ENCODE measurements at regions not wholly inside any gene's neighbourhood (a gene's known extent, or its start where the extent isn't known, plus 50 kb on each side); places are given as distances from the start of the nearest gene placed in this dataset.

- TF ChIP-seq CTCF (IDR thresholded peaks at IDR 0.05; ENCODE audit: insufficient read depth, low read depth, low read length, missing control alignments) = no peak
- DNase-seq (ENCODE audit: low read depth) = no peak
- no peak overlapping the region for H3K4me3 ChIP-seq (ENCODE audit: low read depth, low read length)
Observed at GRCh38 chr3:124306665-124307064, 314.7 kb upstream of the ROPN1 start.

GRCh38 chr3:124313621-124314020 is 321.7 kb upstream of the ROPN1 start:
- no peak overlapping the region for H3K4me3 ChIP-seq (ENCODE audit: low read depth, low read length)
- no peak for DNase-seq (ENCODE audit: low read depth)
- TF ChIP-seq CTCF (IDR thresholded peaks at IDR 0.05; ENCODE audit: insufficient read depth, low read depth, low read length, missing control alignments) = no peak

GRCh38 chr3:124315215-124316033 is 323.5 kb upstream of the ROPN1 start:
- DNase-seq (ENCODE audit: low read depth) = no peak
- no peak for TF ChIP-seq CTCF (IDR thresholded peaks at IDR 0.05; ENCODE audit: insufficient read depth, low read depth, low read length, missing control alignments)
- H3K4me3 ChIP-seq (ENCODE audit: low read depth, low read length) = no peak overlapping the region

GRCh38 chr3:124316034-124316287 is 324.0 kb upstream of the ROPN1 start:
- peak; percentile 7 for DNase-seq (ENCODE audit: low read depth)
- TF ChIP-seq CTCF (IDR thresholded peaks at IDR 0.05; ENCODE audit: insufficient read depth, low read depth, low read length, missing control alignments) = no peak

GRCh38 chr3:124318014-124318413 is 326.1 kb upstream of the ROPN1 start:
- H3K4me3 ChIP-seq (ENCODE audit: low read depth, low read length) = no peak overlapping the region
- no peak for TF ChIP-seq CTCF (IDR thresholded peaks at IDR 0.05; ENCODE audit: insufficient read depth, low read depth, low read length, missing control alignments)
- no peak for DNase-seq (ENCODE audit: low read depth)

More at GRCh38 chr3:124316034-124316287, 324.0 kb upstream of the ROPN1 start:
- no peak overlapping the region for H3K4me3 ChIP-seq (ENCODE audit: low read depth, low read length)

GRCh38 chr3:124318656-124319055 is 326.7 kb upstream of the ROPN1 start:
- no peak overlapping the region for H3K4me3 ChIP-seq (ENCODE audit: low read depth, low read length)
- DNase-seq (ENCODE audit: low read depth) = no peak
- no peak for TF ChIP-seq CTCF (IDR thresholded peaks at IDR 0.05; ENCODE audit: insufficient read depth, low read depth, low read length, missing control alignments)

GRCh38 chr3:124320976-124321375 is 329.1 kb upstream of the ROPN1 start:
- no peak overlapping the region for H3K4me3 ChIP-seq (ENCODE audit: low read depth, low read length)
- no peak for DNase-seq (ENCODE audit: low read depth)
- no peak for TF ChIP-seq CTCF (IDR thresholded peaks at IDR 0.05; ENCODE audit: insufficient read depth, low read depth, low read length, missing control alignments)
